Muscle of back (tissue), 3 donors: ENCODE measurements at regions not wholly inside any gene's neighbourhood (a gene's known extent, or its start where the extent isn't known, plus 50 kb on each side); places are given as distances from the start of the nearest gene placed in this dataset.
A peak's percentile ranks its signal among the peaks of the same experiment; 100 is the strongest.

Experiments
- DNase-seq, 3 donors: peaks; one replicate each; pipeline versions ENCODE4 v3.0.0 to v3.0.0-alpha.2; 2013

DNA sequence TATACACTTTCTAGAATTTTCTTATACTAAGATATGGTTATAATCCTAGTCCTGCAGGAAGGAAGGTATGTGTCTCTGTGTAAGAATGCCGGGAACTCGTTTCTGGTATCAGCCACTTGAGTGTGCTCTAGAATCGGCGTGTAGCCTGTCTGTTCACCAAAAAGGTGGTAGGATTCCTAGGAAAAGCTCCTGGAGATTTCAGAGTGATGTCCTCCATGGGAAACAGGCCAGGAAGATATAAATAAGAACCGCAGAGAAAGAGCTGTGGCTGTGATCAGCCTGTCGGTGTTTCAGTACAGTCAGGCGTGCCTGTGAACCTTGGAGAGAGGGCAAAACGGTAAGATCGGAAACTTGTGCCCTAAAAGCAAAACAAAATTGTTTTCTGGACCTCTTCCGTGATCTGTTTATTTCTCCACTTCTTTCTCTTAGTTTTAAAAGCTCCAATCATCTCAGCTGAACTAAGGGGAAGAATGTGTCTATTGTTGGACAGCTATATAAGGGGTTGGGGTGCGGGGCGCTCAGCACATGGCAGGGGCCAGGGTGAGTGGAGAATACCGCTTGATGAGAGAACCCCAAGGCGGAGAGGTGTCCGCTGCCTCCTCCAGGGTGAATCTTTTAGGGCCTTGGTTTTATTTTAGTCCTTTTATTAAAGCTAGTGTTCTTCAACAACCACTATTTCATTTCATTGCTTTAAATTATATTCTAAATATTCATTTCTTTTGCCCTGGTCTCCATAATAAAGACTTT is 303.8 kb upstream of the TENM3 start:
- peak; percentile 8 to 51 (median 13) for DNase-seq

DNA sequence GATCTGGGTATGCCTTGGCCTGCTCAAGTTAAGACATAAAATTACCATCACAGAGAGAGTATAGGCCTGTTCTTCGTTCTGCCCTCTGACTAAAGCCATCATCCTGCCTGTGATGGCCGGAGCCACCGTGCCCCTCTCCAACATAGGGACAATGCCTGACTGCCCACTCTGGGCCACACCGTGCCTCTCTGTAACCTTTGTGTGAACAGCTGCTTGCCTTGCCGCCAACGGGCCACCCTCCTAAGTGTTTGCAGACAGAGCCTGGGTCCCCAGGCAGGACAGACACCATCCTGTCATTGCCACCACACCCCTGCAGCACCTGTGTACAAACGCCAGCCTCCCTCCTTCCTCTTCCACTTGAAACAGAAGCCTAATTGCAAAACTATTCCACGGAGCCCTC is 298.7 kb upstream of the TENM3 start:
- no peak for DNase-seq

DNA sequence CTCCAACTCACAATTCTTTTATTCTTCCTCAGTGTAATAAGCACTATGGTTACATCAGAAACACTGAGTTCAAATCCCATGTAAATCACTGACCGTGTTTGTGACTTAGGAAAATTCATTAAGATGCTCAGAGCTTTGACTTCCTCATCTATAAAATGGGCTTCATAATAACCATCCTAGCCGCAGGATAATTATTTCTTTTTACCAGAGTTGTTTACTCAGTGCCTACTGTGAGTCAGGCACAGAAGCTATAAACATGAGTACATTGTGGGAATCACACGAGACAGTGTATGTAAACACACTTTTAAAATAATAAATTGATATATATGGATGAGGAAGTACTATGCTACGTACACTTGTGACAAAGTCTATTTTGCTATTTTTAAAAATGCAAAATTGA is 296.3 kb upstream of the TENM3 start:
- DNase-seq = no peak

DNA sequence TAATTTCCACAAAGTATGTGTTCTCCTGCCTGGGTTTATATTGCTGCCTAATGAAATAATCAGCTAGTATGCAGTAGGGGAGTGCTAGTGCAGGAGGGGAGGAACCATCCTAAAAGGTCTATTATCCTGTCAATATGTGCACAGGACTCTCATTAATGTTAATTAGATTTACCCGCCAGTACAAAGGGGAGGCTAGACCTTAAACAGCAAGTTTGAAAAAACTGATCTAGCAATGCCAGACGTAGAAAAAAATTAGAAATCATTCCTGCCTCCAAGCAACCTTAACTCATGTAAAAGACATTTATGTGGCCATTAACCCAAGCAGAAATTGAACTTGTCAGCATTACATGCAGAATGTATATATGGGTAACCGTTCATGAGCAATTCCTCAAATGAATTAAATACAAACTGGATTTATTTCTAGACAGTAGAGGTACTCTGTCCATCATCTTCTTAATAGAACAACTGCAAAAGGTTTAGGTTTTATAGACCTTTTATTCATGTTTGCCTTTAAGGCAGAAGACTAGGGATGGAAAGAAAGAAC is 294.3 kb upstream of the TENM3 start:
- no peak for DNase-seq

DNA sequence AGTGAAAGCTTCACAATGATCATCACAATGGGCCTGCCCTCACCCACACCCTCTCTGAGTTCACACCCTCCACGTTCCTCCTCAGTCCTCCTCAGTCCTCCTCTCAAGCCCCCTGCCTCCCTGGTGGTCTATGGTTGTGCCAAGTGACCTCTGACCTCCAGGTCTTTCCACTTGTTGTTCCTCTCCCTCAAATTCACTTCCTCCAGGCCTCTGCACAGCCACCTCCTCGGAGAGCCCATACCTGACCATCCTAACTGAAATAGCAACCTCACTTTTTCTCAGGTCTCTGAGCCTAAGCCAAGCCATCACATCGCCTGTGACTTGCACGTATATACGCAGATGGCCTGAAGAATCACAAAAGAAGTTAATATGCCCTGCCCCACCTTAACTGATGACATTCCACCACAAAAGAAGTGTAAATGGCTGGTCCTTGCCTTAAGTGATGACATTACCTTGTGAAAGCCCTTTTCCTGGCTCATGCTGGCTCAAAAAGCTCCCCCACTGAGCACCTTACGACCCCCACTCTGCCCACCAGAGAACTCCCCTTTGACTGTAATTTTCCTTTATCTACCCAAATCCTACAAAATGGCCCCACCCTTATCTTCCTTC is 293.4 kb upstream of the TENM3 start:
- no peak for DNase-seq

DNA sequence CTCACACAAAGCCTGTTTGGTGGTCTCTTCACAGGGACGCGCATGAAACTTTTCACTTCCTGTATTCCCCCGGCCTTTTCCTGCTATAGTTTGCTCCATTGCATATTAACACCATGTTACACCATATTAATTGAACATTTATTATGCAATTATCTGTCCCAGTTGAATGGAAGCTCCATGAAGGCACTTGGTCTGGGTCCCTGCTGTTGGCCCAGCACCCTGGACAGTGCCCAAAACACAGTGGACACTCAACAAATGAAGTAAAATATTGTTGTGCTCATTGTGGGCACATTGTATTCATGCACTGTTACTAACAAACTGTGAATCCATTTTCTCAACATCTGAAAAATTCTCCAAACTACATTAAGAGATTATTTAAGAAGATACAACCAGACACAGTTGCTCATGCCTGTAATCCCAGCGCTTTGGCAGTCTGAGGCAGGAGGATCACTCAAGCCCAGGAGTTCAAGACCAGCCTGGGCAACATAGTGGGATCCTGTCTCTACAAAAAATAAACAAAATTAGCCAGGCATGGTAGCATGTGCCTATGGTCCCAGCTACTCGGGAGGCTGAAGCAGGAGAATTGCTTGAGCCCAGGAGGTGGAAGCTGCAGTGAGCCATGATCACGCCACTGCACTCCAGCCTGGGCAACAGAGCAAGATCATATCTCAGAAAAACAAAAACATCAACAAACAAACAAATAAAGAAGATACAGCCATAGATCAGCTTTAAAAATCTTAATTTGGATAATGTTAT is 292.7 kb upstream of the TENM3 start:
- no peak for DNase-seq

DNA sequence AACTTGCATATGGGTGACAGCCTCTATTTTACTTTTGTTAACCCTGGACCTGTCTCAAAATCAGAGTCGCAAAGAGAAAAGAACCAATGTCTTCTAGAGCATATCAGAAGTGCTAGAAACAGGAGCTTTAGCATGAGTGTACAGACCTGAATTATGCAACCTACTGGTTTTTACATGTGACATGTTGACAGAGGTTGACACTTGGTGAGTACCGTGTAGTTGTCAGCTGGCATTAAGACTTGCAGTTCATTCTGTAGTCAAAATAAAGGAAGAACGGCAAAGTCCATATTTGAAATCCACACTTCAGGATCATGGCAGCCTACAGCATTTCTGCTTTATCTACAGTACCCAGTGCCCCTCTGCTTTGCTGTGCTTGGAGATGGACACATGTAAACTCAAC is 291.9 kb upstream of the TENM3 start:
- DNase-seq = no peak

DNA sequence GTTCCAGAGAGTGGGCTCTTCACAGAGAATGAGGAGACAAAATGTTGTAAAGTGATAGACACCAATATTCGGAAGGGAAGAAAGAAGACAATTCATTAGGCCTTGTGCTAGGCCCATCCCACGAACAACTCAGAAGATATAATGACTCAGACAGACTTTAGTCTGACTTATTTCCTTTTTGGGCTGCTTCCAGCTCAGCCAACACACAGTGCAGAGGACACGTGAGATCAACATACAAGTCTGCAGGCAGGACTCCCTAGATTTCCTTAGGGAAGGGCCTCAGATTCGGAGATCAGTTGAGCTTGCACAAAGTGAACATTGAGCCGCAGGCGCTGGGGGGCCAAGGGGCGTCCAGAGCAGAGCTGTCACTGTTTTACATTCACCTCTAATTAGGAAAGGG is 290.7 kb upstream of the TENM3 start:
- DNase-seq = peak in 2 of 3 donors; percentile 65 to 90

DNA sequence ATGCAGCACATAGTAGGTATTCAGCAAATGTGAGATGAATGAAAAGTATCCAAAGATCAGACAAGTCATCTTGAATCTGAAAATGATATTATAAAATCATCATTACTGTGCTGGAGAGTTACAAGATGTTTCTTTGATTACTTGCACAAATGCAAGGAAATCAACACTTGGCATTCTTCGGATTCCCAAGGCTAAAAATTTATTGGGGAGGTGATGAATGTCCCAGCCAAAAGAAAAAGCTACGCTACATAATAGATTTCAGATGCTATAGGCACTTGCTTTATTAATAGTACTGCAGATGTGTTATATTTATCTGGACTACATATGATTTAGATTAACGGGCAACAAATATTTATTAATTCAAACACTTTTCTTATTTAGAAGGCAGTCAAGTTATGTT is 286.7 kb upstream of the TENM3 start:
- DNase-seq = no peak

DNA sequence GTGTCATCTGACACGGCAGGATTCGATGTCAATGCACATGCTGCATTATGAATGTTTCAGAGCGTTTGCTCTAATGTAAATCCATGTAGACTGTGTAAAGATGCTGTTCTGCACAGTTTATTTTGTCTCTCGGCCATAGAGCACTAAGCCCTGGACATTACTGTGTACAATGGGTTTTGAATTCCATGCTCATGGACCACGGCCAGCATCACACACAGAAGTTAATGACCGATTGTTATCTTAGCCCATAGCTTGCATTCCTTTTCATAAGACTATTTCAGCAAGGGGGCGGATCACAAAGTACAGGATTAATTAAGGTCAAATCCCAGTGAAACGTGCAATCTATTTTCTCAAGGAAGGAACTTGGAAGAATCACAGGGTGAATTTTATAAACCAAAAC is 286.1 kb upstream of the TENM3 start:
- DNase-seq = peak; percentile 51 to 92 (median 70)

DNA sequence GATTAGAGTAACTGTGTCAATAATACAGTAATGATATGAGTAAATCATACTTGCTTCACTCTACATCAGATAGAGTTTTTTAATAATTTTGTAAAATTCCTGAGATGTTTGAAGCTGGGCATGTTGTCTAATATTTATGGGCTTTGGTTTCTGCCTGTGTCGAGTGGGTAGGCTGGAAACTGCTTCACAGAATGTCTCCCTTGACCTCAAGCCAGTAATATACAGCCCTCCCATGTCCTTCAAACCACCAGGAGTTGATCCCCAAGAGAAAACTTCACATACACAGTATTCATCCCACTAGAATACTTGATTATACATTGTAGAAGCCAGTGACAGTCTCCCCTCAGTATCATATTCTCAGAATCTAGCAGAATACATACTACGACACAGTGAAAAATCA is 284.8 kb upstream of the TENM3 start:
- DNase-seq = no peak

DNA sequence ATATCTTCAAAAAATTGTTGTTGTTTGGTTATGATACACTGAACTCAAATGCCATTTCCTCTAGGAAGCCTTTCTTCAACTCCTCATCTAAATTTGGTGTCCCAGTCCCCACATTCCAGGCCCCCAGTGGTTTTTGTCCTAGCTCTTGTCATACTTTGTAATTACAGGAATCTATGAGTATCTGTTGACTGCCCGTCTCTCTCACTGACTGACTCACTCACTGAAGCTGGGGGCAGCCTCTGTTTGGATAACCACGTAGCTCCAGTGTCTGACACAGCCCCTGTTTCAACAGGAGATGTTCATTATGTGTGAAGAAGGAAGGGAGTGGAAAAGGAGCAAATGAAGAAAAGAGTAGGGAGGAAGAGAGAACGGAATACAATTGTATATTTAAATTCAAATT is 284.1 kb upstream of the TENM3 start:
- DNase-seq = peak in 1 of 3 donors; percentile 86

DNA sequence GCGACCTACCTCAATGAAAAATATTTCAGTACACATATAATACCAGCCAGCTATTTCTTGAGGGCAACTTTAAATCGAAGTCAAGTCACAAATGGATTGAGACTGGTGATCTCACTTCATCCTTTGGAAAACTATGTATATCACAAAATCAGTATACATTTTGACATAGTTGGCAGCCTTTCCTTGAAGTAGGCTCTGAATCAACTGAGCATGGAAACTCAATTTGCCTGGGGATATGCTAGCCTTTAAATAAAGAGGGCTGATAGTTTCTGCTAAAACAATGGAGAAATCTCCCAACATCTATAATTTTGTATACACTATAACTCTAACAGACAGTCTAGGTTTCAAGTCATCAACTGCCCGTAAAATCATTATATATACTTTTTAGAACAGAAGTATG is 282.8 kb upstream of the TENM3 start:
- DNase-seq = no peak

DNA sequence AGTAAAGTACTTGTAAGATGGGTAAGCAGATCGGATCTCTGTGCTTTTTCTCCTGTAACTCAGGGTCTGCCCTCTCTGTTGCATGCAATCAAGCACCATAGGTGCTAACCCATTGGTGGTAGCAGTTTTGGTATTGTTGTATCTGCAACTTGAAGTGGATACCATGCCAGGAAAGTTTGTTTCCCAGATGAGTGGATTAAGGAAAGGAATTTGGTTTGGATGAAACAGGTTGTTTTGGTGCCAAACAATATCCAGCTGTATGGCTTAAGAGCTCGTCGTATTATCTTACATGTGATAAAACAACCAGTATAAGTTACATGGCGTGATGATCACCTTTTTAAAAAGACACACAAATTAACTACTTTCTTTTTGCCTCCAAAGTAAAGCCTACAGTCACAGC is 280.9 kb upstream of the TENM3 start:
- DNase-seq = peak in 1 of 3 donors; percentile 83

DNA sequence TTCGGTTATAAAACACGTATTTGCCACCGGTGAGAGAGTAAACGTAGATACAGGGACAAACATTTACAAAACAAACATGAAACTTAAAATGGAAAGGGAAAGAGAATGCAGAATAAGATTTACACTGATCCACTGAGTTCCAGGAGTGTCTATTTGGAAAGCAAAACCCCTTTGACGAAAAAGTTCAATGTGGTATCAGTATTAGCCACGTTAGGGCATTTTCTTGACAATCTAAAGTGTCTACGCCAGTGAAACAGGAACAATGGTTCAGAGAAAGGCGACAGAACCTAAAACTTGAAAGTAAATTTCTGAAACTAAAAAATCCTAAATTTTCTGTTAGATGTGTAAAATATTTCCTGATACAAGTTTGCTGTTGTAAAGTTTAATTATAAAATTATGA is 278.5 kb upstream of the TENM3 start:
- DNase-seq = no peak

DNA sequence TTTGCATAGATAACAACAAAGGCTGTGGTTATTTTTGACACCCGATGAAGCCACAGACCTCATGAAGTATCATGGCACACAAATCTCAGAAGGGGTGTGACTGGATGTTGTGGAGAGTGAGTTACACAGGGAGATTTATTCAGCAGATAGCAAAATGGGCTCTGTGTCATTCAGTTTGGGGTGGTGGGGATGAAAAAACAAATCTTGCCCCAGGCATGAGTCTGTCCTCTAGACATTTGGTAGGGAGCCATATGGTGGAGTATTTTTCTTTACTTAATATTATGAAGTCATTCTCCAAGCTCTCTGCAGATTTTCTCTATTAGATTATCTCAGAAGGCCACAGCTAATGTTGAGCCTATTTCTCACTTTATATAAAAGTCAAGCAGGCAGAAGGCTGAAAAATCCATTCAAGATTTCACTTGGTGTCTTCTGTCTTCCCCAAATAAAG is 277.1 kb upstream of the TENM3 start:
- peak in 1 of 3 donors; percentile 71 for DNase-seq

DNA sequence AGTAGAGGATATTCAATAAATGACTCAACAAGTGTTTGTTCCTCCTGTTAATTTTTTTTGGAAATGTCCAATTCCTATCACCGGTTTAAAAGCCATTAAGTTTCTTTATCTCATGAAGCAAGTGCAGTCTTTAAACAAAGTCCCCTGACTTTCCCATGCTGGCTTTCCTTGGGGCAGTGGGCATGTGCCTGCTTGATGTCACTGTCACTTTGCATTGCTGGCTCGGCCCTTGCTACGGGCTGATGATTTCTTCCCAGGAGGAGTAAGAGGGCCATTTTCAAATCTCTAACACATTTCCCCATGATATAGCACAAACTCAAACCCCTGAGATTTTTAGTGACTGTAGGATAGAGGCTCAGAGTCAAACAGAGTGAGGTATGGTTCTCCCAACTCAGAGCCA is 275.8 kb upstream of the TENM3 start:
- no peak for DNase-seq

DNA sequence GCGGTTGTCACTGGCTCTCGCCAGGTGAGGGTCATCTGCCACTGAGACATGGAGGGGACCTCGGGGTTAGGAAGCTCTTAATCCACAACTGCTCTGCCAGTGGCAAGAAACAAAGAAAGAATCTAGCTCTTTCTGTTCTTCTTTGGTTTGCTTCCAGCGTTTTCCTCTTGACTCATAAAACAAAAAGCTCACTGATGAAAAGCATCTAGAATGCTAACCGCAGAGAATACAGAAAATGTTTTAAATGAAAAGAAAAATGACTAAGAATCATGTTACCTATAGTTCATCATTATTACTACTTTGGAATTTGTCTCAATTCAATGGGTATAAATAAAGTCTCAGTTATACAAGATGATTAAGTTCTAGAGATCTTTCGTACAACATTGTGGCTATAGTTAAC is 274.8 kb upstream of the TENM3 start:
- DNase-seq = peak in 1 of 3 donors; percentile 70

DNA sequence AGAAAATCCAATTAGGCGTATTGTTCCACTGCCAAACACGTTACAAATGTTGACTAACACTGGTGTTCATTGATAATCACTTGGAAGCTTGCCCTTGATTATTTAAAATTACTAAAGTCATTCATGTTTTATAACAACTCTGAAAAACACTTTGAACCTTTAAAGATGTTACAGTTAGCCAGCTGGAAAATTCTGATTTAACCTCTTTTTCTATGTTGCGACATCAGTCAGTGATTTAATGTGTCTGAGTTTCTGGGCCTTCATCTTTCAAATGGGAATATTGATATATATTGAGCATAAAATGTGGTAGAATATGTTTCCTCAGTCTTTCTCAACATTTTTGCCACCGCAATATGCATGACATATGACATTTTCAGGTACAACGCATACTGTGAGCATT is 274.1 kb upstream of the TENM3 start:
- DNase-seq = no peak

DNA sequence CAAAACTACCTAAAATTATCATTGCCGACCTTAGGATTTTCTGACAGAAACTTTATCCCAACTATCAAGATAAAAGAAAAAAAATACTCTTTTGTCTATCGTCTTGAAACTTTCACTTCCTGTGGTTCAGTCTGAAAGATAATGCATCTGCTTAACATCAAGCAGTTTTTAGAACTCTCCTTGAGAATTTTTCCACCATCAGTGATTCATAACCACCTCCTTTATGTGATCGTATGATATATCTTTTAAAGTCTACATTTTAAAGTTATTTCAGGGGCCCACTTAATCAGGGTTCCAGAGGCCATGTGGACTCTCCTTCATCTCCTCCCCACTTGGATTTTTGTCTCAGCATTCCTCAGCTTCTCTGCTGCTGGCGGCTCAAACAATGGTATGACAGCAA is 272.8 kb upstream of the TENM3 start:
- DNase-seq = no peak

DNA sequence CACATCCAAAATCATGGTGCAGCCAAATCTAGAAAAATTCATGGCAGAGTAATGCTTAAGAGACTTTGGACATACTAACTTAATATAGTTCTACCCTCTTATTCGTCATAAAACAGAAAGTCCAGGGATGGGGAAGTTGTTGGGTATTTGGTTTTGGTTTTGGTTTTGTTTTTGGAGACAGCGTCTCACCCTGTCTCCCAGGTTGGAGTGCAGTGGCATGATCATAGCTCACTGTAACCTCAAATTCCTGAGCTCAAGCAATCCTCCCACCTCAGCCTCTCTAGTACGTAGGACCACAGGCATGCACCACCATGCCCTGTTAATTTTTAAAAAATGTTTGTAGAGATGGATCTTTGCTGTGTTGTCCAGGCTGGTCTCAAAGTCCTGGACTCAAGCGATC is 271.8 kb upstream of the TENM3 start:
- DNase-seq = no peak

DNA sequence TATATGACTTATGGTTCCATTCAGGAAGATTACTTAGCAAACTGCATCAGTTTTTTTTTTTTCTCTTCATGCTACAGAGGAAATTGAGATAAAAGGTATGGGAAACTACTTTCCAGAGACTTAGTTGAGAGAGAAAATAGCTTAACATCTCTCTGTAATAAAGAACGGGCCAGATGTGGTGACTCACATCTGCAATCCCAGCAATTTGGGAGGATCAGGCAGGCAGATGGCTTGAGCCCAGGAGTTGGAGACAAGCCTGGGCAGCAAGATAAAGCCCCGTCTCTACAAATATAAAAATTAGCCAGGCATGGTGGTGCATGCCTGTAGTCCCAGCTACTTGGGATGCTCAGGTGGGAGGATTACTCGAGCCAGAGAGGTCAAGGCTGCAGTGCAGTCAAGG is 271.2 kb upstream of the TENM3 start:
- DNase-seq = no peak

DNA sequence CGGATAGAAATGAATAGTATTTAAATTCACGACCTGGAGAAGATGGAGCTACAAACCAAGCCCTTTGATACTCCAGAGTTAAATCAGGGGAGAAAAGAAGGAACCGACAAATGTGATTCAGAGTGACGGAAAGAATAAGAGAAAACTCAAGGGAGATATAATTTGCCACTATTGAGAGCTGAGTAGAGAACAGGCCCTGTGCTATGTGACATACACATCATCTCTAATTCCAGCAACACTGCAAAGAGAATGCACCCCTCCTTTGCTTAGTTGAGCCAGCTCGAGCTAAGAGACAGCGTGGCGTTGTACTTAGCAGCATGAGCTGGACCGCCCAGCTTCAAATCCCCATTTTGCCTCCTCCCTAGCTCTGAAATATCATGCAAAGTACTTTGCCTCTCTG is 266.4 kb upstream of the TENM3 start:
- DNase-seq = no peak
